ENCODE measurements at regions not wholly inside any gene's neighbourhood (a gene's known extent, or its start where the extent isn't known, plus 50 kb on each side); places are given as distances from the start of the nearest gene placed in this dataset.

DNA sequence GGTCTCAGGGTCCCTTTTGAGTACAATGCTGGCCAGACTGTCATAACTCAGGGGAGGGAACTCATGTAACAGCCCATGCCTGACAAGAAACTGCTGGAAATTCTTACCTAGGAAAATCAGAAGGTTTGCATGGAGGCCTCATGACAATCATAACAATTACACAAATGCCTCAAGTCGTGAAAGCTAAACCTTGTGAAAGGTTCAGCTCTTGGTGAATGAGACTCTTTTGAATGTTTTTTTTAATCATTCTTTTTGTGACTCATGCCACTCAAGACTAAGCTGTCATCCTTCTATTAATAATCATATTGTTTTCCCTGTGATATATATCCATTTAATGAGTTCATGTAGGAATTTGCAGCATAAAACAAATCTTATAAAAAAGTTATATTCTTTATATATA lies 61.4 kb upstream of the LEKR1 start:
- Mint-ChIP-seq H3K9me3 (ENCODE audit: unreplicated experiment) (no peaks in the 10 kb centered on the region), H3K27ac (ENCODE audit: unreplicated experiment) (no peak overlapping the region), H3K4me1 (ENCODE audit: low read depth, unreplicated experiment) (no peaks in the 10 kb centered on the region), H3K36me3 (ENCODE audit: insufficient read depth, unreplicated experiment) (no peaks in the 10 kb centered on the region), H3K4me3 (ENCODE audit: unreplicated experiment) (no peak overlapping the region), H3K27me3 (ENCODE audit: insufficient read depth, unreplicated experiment) (no peaks in the 10 kb centered on the region)
- POLR2A ChIA-PET, result no interaction called here
- BruUV-seq (replicated peaks), result no TSS peak
- H3K9me3 ChIP-seq, result no peaks in the 10 kb centered on the region
- TF ChIP-seq, protein P1, sequence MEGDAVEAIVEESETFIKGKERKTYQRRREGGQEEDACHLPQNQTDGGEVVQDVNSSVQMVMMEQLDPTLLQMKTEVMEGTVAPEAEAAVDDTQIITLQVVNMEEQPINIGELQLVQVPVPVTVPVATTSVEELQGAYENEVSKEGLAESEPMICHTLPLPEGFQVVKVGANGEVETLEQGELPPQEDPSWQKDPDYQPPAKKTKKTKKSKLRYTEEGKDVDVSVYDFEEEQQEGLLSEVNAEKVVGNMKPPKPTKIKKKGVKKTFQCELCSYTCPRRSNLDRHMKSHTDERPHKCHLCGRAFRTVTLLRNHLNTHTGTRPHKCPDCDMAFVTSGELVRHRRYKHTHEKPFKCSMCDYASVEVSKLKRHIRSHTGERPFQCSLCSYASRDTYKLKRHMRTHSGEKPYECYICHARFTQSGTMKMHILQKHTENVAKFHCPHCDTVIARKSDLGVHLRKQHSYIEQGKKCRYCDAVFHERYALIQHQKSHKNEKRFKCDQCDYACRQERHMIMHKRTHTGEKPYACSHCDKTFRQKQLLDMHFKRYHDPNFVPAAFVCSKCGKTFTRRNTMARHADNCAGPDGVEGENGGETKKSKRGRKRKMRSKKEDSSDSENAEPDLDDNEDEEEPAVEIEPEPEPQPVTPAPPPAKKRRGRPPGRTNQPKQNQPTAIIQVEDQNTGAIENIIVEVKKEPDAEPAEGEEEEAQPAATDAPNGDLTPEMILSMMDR (IDR thresholded peaks at IDR 0.05; ENCODE audit: insufficient read depth in 1 of 2, low read depth in 1 of 2, low read length in 1 of 2, severe bottlenecking in 1 of 2, unreplicated experiment in 1 of 2), result no peak
- no peaks in the 10 kb centered on the region for H3K36me3 ChIP-seq (ENCODE audit: control insufficient read depth, insufficient read depth, low read length)
- CTCF ChIA-PET, result no interaction called here
- intact Hi-C loops (cut with micrococcal nuclease; ENCODE audit: unreplicated experiment), result no loop called here
- no peak overlapping the region for H3K4me3 ChIP-seq (ENCODE audit: low read depth, low read length)
- no peaks in the 10 kb centered on the region for H3K4me1 ChIP-seq
- no peak for DNase-seq
- no peaks in the 10 kb centered on the region for H3K27me3 ChIP-seq (replicated peaks; ENCODE audit: control insufficient read depth, insufficient read depth, low read length)

DNA sequence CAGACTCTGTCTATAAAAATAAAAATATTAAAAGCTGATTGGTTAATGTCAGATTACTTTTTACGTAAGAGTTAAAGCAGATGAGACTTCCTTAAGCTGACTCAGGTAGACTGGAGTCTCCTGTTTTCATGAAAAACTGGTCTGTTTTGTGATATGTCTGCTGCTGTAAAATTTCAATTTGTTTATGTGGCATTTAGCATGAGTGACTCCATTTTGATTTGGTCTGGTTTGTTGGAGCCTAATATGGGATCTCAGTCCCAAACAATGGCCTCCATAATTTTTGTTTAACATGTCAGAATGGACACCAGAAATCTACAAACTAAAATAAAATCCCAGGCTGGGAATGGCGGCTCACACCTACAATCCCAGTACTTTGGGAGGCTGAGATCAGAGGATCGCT lies 57.8 kb upstream of the LEKR1 start:
- no TSS peak for BruUV-seq (replicated peaks)
- ChIA-PET POLR2A (no interaction called here), CTCF (no interaction called here)
- Histone ChIP-seq H3K4me3 (ENCODE audit: low read depth, low read length) (no peak overlapping the region), H3K9me3 (no peaks in the 10 kb centered on the region), H3K4me1 (no peaks in the 10 kb centered on the region), H3K36me3 (ENCODE audit: control insufficient read depth, insufficient read depth, low read length) (no peaks in the 10 kb centered on the region), H3K27me3 (replicated peaks; ENCODE audit: control insufficient read depth, insufficient read depth, low read length) (no peaks in the 10 kb centered on the region)
- H3K9me3 Mint-ChIP-seq (ENCODE audit: unreplicated experiment), result no peaks in the 10 kb centered on the region
- no peak for DNase-seq
- intact Hi-C loops (cut with micrococcal nuclease; ENCODE audit: unreplicated experiment), result no loop called here
- no peak overlapping the region for H3K4me3 Mint-ChIP-seq (ENCODE audit: unreplicated experiment)
- no peaks in the 10 kb centered on the region for H3K27me3 Mint-ChIP-seq (ENCODE audit: insufficient read depth, unreplicated experiment)
- TF ChIP-seq, protein P1 (IDR thresholded peaks at IDR 0.05; ENCODE audit: insufficient read depth in 1 of 2, low read depth in 1 of 2, low read length in 1 of 2, severe bottlenecking in 1 of 2, unreplicated experiment in 1 of 2), result no peak
- no peaks in the 10 kb centered on the region for H3K4me1 Mint-ChIP-seq (ENCODE audit: low read depth, unreplicated experiment)
- H3K27ac Mint-ChIP-seq (ENCODE audit: unreplicated experiment), result no peak overlapping the region
- no peaks in the 10 kb centered on the region for H3K36me3 Mint-ChIP-seq (ENCODE audit: insufficient read depth, unreplicated experiment)

DNA sequence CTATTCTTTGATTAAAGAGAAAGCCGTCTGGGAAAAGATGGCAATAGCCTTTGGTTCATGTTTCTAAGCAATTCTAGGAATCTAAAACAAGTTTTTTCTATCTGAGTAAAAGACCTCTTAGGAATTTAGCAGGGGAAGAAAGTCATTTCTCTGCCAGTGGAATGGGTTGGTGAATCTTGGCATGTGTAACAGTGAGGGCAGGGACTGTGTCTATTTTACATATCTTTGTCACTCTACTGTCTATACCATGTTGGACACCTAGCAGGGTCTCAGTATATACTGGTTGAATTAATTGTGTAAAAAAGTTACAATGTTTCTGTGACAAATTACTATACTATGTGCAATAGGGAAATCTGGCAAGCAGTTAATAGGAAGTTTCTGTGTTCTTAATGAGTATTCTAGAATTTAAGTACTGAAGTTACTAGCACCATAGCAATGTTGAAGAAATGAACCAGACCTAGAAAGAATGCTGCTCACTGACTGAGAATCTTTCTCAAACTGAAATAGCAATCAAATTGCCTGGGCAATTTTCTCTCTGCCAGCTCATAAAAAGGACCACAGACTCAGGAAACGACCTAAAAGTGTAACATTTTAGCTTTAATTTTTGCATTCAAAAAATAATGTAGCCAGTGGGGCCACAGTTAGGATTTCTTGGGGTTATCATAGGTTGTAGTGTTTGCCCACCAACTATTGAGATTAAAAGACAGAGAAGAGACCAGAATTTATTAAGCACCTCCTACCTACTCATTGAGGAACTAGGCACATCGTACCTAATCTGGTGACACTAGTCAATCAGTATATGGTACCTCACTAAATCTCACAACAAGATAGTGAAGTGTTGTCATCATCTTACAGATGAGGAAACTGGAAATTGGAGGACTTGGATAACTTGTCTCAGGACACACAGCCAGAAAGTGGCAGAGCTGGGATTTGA lies 56.2 kb upstream of the LEKR1 start:
- TF ChIP-seq, protein P1 (IDR thresholded peaks at IDR 0.05; ENCODE audit: insufficient read depth in 1 of 2, low read depth in 1 of 2, low read length in 1 of 2, severe bottlenecking in 1 of 2, unreplicated experiment in 1 of 2), result no peak

More for the DNA sequence above, 56.2 kb upstream of the LEKR1 start:
- H3K36me3 Mint-ChIP-seq (ENCODE audit: insufficient read depth, unreplicated experiment), result no peaks in the 10 kb centered on the region
- BruUV-seq (replicated peaks), result no TSS peak
- H3K9me3 Mint-ChIP-seq (ENCODE audit: unreplicated experiment), result no peaks in the 10 kb centered on the region
- POLR2A ChIA-PET, result no interaction called here
- H3K4me3 ChIP-seq (ENCODE audit: low read depth, low read length), result no peak overlapping the region
- no peak overlapping the region for H3K4me3 Mint-ChIP-seq (ENCODE audit: unreplicated experiment)
- no peaks in the 10 kb centered on the region for H3K4me1 ChIP-seq
- intact Hi-C loops (cut with micrococcal nuclease; ENCODE audit: unreplicated experiment), result no loop called here
- no peaks in the 10 kb centered on the region for H3K4me1 Mint-ChIP-seq (ENCODE audit: low read depth, unreplicated experiment)
- no peaks in the 10 kb centered on the region for H3K36me3 ChIP-seq (ENCODE audit: control insufficient read depth, insufficient read depth, low read length)
- H3K27ac Mint-ChIP-seq (ENCODE audit: unreplicated experiment), result no peak overlapping the region
- H3K9me3 ChIP-seq, result no peaks in the 10 kb centered on the region
- no peak for DNase-seq
- H3K27me3 Mint-ChIP-seq (ENCODE audit: insufficient read depth, unreplicated experiment), result no peaks in the 10 kb centered on the region
- CTCF ChIA-PET, result no interaction called here
- H3K27me3 ChIP-seq (replicated peaks; ENCODE audit: control insufficient read depth, insufficient read depth, low read length), result no peaks in the 10 kb centered on the region
